Calu3 (cell line): ENCODE measurements at regions not wholly inside any gene's neighbourhood (a gene's known extent, or its start where the extent isn't known, plus 50 kb on each side); places are given as distances from the start of the nearest gene placed in this dataset.

Source experiments
- BruUV-seq: library from RNA; stranded (reverse); fragments of 400-500 nt; replicated peaks from 2 replicates; lab custom pipeline; 2021; lab: Mats Ljungman, UMichigan
- CTCF ChIA-PET: fragments of 300-600 bp; sonication (Branson Sonifier 250); formaldehyde crosslinking; loops from one replicate; lab custom pipeline; 2022; ENCODE audit warnings: antibody characterized with exemption; lab: Charles Lee
- DNase-seq: peaks from one replicate; pipeline ENCODE4 v3.0.0; 2022
- H3K27ac Mint-ChIP-seq: one replicate; pipeline ENCODE4 v1.8.0; 2022; ENCODE audit warnings: mixed read lengths; ENCODE audit not compliant: unreplicated experiment
- H3K27me3 Mint-ChIP-seq: one replicate; pipeline ENCODE4 v1.8.0; 2022; ENCODE audit warnings: mixed read lengths; ENCODE audit not compliant: unreplicated experiment
- H3K36me3 Mint-ChIP-seq: one replicate; pipeline ENCODE4 v1.8.0; 2022; ENCODE audit warnings: mild to moderate bottlenecking, moderate library complexity, mixed read lengths; ENCODE audit not compliant: insufficient read depth, unreplicated experiment
- H3K4me1 Mint-ChIP-seq: one replicate; pipeline ENCODE4 v1.8.0; 2022; ENCODE audit warnings: mild to moderate bottlenecking, low read depth, mixed read lengths; ENCODE audit not compliant: unreplicated experiment
- H3K4me3 Mint-ChIP-seq: one replicate; pipeline ENCODE4 v1.8.0; 2022; ENCODE audit warnings: mild to moderate bottlenecking, low read depth, moderate library complexity, mixed read lengths; ENCODE audit not compliant: unreplicated experiment
- H3K9me3 Mint-ChIP-seq: one replicate; pipeline ENCODE4 v1.8.0; 2022; ENCODE audit warnings: low read depth, mixed read lengths; ENCODE audit not compliant: unreplicated experiment
- CTCF ChIP-seq: fragments of 200-600 bp; IDR thresholded peaks from one replicate; pipeline ENCODE4 v1.8.0; 2022; ENCODE audit warnings: antibody characterized with exemption; ENCODE audit not compliant: unreplicated experiment
- intact Hi-C: fragments of 100-400 bp; cut with micrococcal nuclease; formaldehyde crosslinking; loops from one replicate; pipeline ENCODE4 v1.10.0; 2022; ENCODE audit not compliant: unreplicated experiment

- BruUV-seq, result no TSS peak
- Mint-ChIP-seq H3K36me3 (no peaks in the 10 kb centered on the region), H3K9me3 (no peaks in the 10 kb centered on the region), H3K4me1 (no peaks in the 10 kb centered on the region), H3K27ac (no peak overlapping the region), H3K27me3 (peaks cover 100% of the 10 kb centered on the region), H3K4me3 (no peak overlapping the region)
- DNase-seq, result no peak
- CTCF ChIA-PET, result no interaction called here
- intact Hi-C loops, result no loop called here
- TF ChIP-seq CTCF, result no peak
Measured at GRCh38 chr1:30323841-30324240, 399.5 kb downstream of the MATN1 start.

GRCh38 chr1:30323352-30323751 lies 400.0 kb downstream of the MATN1 start:
- Mint-ChIP-seq H3K9me3 (no peaks in the 10 kb centered on the region), H3K4me3 (no peak overlapping the region), H3K36me3 (no peaks in the 10 kb centered on the region), H3K27me3 (peaks cover 100% of the 10 kb centered on the region), H3K4me1 (no peaks in the 10 kb centered on the region), H3K27ac (no peak overlapping the region)
- no peak for TF ChIP-seq CTCF
- no peak for DNase-seq
- intact Hi-C loops, result no loop called here
- no TSS peak for BruUV-seq
- CTCF ChIA-PET, result no interaction called here

DNA sequence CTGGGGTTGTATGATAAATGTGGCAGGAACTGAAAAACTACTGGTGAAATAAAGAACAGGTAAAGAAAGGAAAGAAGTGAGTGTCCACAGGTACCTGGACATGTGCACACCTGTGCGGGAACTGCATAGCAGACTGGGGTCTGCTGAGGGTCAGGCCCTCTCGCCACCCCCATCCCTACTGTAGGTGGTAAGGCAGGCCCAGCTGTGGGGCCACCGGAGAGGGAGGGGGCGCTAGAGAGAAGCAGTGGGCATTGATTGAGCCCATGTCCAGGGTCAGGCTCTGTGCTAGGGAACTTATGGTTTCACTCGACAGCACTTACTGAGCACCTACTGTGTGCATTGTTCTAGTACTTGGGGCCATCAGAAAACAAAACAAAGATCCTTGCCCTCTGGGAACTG lies 400.5 kb downstream of the MATN1 start:
- Mint-ChIP-seq H3K36me3 (no peaks in the 10 kb centered on the region), H3K27ac (no peak overlapping the region), H3K9me3 (no peaks in the 10 kb centered on the region), H3K27me3 (peaks cover 100% of the 10 kb centered on the region), H3K4me3 (no peak overlapping the region), H3K4me1 (no peaks in the 10 kb centered on the region)
- peak; percentile 17 for TF ChIP-seq CTCF
- intact Hi-C loops, result no loop called here
- CTCF ChIA-PET, result interaction anchor here (0.5 kb wide), 1 partner anchor 11 kb away, joined by 6 read pairs; no protein-coding TSS in a partner anchor
- no peak for DNase-seq
- BruUV-seq, result no TSS peak

- TF ChIP-seq CTCF, result no peak
- CTCF ChIA-PET, result interaction anchor here (0.5 kb wide), 1 partner anchor 11 kb away, joined by 6 read pairs; no protein-coding TSS in a partner anchor
- intact Hi-C loops, result no loop called here
- no TSS peak for BruUV-seq
- Mint-ChIP-seq H3K27ac (no peak overlapping the region), H3K36me3 (no peaks in the 10 kb centered on the region), H3K4me1 (no peaks in the 10 kb centered on the region), H3K4me3 (no peak overlapping the region), H3K9me3 (no peaks in the 10 kb centered on the region), H3K27me3 (peaks cover 100% of the 10 kb centered on the region)
- DNase-seq, result no peak
Measured at GRCh38 chr1:30321996-30322858, 401.2 kb downstream of the MATN1 start.
